GM21529 (cell line): ENCODE measurements at regions not wholly inside any gene's neighbourhood (a gene's known extent, or its start where the extent isn't known, plus 50 kb on each side); places are given as distances from the start of the nearest gene placed in this dataset.

Experiments
- ATAC-seq: cut with Tn5 transposase; IDR thresholded peaks from one replicate; pipeline ENCODE4 v1.9.1; 2021; ENCODE audit not compliant: unreplicated experiment

DNA sequence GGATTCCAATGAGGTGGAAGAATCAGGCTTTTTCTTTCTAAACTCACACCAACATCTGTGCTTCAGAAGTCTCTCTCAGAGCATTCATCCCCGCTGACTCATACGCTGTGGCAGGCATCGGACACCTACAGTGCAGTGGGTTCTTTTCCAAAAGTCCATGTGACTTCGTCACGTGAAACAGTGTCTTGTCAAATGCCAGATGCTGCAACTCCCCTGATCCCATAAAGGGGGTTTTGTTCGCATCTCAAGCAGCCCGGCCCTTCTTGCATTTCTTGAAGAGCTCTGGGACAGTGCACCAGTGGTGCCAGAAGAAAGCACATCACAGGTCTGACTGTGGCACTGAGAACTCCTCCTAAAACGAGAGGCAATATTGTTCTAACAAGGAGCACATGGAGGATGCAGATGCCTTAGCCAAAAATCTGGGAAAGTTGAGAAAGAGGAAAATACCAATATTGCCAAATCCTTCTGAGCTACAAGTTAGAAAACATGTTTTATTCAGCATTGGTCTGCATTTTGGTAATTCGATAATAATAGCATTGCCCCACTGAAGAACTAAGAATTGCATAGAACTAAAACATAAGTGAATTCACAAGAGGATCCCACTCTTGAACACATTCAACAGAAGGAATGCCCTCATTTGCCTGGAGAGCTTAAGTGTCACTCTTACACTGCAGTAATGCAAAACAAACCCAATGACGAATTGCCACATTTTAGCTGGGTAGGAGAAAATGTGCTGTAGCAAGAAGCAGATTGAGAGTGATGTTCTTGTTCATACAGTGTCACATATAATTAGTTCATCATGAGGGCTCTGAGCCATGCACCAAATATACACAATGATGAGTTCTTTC is 204.4 kb downstream of the CXCL12 start:
- ATAC-seq, result no peak

DNA sequence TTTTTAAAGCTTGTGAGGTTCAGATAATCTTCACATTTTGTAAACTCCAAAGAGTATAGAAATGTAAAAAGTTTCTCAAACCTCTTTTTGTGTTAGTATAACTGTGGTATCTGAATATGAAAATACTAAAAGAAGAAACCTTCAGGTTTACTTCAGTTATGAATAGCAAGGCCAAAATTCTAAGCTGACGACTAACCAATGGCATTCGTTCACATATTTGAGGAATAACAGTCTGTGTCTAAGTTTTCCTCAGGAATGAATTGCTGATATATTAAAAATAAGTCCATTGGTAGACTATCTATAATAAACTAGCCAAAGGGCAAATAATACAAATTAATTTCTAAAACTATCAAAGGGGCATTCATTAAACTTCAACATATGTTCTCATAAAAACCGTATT is 206.0 kb downstream of the CXCL12 start:
- ATAC-seq, result no peak

DNA sequence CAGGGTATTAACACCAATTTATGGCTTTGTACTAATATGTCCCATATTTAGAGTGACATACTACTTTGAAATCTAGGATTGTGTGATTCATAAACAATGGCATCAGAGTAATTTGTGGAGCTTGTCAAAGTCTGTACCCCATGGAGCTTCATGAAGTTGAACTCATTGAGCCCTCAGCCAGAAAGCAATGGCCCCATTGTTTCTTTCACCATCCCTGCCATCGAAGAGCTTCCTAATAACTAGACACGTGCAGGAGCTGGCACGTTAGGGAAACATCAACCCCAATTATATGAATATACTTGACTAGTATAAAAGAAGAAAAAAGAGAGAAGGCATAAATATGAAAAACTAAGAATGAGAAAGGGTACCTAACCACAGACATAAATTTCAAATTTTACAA is 206.6 kb downstream of the CXCL12 start:
- ATAC-seq, result no peak

DNA sequence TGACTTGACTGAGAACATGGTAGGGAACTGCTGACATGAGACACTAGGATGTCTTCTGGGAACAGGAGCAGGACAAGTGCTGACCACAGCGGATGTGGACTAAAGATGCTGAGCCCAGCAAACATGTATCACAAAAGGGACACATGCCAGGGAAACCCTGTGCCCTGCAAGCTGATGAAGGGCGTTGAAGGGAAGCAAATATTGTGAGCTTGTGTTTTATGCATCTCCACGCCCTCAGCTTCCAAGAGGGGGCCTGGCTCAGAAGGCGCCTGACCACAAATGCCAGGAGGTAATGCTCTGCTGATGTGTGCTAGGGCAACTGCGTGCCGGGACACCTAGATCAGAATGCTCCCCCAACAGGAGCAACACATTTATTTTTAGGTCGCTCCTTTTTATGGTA is 207.3 kb downstream of the CXCL12 start:
- no peak for ATAC-seq

DNA sequence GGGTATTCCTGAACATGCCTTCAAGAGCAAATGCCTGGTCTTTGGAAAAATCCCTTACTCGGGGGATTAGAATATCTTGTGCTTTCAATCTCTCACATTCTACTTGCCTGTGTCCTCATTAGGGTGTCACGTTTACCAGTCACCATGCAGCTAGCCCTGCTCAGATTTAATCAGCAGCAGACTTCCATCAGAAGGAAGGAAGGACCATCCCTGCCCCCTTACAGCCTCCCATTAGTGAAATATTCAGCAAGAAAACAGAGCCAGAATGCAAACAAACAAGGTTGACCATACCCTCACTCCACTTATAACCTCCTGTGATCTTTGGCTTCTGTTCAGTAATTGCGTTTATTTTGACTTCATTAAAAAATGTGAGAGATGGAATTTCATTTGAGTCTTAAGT is 208.6 kb downstream of the CXCL12 start:
- ATAC-seq, result no peak

DNA sequence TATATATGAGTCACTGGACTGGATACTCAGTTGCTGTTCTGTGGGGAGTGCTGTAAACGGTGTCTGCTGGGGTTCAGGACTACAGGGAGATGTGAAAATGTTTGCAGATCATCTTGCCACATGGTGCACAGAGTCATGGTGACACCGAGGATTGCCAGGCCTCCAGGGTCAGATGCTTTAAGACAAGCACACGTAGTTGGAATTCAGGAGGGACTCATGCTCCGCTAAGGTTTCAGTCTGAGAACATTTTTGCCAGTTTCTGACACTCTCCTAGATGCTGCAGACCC is 211.3 kb downstream of the CXCL12 start:
- ATAC-seq, result no peak

DNA sequence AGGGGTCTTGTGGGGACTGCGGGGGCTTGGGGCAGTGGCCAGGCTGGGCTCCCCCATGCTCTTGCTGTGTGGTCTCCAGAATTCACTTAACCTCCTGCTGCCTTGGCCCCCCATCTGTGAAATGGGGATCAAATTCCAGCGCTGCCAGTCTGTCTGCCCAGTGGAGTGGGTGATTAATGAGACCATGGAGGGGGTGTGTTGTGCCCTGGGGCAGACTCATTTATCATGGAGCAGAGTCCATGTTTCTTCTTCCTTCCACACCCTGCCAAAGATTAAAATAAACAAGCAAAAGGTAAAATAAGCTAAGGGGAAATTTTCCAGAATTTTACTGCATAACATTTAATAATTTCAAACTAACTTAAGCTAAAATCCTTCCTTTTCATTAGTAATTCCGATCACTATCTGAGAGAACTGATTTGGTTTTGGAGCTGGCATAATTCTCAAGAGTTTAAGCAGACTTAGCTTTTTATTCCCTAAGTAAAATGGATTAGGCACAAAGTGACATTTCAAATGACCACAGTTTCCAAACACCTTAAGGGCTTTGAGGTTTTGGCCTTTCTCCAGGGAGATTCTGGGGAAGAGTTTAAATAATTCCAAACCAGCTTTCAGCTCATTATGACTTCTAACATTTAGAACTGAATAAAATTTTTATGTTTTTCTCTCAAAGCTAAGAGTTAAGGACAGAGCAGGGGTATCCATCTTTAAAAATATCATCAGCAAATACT is 211.9 kb downstream of the CXCL12 start:
- no peak for ATAC-seq

DNA sequence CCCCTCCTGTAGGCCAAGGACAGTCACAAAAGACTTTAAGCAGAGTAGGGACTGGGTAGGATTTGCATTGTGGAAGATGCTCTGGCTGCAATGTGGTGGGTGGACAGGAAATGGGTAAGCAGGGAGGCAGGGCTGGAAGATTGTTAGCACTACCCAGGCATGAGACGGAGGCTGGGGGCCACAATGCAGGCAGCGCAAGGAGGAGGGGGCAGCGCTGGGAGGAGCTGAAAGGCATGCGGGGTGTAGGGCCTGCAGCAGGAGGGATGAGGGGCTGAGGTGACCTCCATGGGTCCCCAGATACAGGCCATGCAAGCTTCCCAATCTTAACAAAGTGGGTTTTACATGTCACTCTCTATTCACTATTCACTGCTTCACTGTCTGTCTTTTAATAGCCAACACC is 213.1 kb downstream of the CXCL12 start:
- no peak for ATAC-seq

DNA sequence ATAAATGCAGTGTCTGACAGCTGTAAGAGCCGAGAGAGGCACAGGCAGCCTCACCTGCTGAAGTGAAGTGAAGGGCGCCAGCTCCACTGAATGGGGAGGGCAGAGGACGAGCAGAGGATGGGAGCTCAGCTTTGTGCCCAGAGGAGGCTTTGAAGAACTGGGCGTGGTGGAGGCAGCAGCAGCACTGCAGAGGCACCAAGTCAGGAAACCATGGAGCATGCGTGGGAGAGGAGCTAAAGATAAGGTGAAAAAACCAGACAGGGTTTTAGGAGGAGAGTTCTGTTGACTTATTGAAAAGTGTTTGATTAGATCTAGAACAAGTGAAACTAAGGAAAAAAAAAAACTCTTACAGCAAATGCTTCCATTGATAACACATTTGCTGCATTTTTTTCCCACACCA is 216.4 kb downstream of the CXCL12 start:
- ATAC-seq, result no peak

DNA sequence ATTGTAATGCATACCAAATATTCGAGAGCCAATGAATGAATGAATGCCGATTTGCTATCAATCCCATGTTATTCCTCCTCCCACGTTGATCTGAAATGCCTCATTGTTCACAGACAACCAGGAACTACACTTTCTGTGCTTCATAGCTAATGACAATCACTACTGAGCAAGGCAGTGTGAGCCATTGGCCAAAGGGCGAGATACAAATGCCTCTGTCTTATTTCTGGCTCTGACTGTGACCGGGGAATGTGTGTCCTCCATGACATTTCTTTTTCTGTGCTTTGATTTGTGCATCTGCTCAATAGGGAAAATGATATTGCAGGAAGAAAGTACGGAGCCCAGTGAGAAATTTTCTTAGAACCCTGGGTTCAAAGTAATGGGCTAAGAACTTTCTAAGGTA is 217.1 kb downstream of the CXCL12 start:
- ATAC-seq, result no peak

DNA sequence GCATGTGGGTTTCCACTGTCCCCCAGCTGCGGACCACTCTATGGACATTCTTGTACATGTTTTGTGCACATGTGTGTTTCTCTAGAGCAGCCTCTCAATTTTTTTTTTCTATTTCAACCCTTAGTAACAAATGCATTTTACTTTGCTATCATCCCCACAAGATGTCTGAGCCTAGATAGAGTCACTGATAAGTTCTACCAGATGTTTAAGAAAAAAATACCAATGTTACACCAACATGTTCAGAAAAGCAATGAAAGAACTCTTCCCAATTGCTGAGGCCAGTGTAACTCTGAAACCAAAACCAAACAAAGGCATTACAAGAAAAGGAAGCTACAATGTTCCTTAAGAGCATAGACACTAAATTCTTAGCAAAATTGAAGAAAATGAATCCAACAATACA is 218.5 kb downstream of the CXCL12 start:
- no peak for ATAC-seq

DNA sequence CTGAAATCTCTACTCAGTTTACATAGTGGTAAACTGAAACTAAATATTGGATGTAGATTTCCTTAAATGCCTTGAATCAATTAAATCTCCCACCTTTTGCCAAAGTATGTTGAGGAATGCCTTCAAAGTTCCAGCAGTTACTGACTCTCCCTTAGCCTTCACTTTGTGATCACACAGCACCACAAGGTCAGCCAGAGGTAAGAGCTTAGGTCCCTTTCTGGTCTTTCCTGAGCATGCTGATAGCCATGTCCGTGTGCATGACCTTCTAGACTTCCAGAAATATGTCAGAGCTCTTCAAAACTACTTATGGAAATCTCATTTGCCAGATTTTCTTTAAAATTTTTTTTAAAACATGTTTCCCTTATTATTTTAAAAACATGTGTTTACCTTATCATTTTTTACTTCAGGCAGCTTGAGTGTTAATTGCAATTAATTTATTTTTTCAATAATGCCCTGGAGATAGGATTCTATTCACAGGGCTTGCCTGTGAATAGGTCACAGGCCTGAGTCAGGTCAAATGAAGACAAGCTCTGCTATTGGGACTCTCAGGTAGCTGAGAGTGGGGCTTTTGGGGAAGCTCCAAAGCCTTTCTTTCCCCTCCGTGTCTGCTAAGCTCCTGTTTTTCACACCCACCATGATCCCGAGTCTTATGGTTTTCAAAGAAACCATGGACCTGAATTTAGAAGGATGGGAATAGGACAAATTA is 220.5 kb downstream of the CXCL12 start:
- no peak for ATAC-seq

DNA sequence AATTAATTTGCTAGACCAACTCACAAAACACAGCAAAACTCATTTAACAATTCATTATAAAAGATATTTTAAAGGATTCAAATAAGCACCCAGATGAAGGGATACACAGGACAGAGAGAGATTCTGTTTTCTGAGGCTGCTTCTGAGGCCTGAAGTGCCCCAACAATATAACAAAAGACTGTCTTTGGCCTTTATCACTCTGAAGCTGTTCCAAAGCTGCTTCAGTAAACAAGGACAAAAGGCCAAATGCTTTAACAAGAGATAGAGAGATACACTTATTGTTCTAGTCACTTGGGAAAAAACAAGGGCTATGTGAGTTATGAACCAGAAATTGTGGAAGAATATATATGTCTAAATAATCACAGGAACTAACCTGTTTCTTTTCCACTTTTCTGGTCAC is 223.7 kb downstream of the CXCL12 start:
- ATAC-seq, result no peak

DNA sequence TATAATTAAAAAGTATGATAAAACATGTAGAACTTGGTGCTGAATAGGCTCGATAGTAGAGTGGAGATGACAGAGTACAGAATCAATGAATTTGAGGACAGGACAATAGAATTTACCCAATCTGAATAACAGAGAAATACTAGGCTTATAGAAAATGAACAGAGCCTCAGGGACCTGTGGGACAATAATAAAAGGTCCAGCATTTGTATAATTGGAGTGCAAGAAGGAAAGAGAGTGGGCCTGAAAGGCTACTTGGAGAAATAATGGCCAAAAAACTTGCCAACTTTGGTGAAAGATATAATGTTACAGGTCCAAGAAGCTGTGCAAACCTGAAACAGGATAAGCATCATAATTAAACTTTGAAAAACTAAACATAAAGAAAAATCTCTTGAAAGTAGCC is 227.3 kb downstream of the CXCL12 start:
- ATAC-seq, result no peak

DNA sequence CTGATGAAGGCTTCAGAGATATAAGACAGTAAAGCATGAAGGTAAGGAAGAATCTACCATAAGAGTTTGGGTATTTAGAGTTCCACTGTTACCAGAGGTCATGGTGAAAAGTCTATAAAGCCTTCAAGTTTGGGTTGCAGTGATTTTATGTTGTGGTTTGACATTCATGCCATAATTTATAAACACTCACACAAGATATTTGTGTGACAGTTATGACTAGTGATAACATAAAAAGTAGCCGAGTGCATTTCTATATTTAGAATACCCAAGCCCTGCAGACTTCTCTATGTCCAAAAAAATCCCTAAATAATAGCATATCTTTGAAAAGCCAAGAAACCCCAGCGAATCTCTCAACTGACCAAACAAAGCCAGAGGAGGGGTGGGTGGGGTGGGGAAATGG is 229.9 kb downstream of the CXCL12 start:
- ATAC-seq, result no peak

DNA sequence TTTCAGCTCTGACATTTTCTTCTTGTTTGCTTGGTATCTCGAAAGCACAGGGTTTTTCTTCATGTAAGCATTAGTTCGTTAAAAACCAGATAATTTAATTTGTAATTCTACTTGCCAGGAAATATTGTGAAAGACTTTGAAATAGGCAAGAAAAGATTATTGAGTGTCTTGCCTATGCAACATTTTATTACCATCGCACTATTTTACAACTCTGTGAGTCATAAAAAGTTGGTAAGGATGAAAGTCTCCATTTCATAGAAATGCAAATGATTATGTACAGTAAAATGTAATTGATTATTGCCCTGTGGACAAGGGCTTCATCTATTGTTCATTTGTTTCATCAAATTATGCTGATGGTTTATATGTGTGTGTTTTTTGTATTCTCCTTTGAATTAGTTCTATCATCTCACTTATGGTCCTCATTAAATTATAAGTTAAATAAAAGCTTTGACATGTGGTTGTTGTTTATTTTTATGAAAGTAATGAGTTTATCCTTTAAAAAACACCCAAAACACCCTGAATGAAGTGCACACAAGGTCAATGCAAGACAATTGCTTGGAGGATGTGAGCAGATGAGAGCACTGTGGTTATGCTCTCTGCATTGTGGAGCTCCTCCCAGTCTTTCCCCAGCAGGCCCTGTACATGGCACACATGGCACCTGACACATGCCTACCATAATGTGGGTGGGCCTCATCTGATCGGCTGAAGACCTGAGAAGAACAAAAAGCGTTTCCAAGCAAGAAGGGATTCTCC is 230.8 kb downstream of the CXCL12 start:
- ATAC-seq, result no peak

DNA sequence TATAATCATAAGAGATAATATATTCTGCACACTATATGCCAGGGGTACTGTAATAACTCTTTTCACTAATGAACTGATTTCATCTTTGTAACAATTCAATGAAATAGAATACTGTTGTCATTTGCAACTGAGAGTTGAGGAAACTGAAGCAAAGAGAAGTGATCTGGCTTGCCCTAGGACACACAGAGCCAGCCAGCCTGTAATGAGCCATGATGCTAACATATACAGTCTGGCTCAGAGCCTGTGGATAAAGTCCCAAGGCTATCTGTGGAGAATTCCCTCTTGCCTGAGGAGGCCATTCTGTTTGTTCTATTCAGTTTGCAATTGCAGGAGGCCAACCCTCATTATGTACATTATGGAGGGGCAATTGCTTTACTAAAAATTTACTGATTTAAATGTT is 241.3 kb downstream of the CXCL12 start:
- ATAC-seq, result no peak

DNA sequence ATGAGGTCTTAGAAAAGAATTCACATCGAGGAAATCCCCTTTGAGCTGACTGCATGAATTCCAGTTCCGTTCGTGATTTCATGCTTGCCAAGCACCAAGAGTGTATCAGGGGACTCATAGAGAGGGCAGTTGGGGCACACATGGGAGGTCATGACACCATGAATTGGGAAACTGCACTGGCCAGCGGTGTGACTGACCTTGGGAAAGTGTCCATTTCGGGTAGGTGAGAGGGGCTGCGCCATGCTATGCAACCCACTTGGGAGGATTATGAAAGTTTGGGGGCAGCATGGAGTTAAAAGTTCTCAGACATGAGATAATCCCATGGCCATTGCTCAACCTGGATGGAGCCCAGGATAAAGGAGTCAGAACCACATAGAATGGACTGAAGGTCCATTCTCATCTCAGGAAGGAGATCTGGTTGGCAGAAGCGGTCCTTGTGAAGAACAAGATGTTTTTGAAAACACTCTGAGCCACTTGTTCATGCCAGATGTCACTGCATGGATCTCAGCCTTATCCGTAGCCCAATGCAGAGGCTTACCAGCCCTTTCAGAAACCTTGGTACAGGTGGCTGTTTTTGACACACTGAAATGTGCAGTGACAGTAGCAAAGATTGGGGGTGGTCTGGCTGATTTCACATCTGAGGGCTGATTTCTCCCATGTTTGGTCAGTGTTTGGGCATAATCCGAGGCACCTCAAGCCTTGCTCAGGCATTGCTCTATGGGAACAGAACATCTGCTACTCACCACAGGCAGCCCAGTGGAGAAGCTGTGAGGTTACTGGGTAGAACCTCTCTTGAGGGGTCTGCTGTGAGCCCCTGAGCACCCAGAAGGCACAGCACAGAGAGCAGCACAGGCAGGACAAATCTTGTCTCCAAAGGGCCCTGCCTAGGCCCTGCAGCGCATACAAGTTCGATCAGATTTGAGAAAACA is 252.3 kb downstream of the CXCL12 start:
- no peak for ATAC-seq

DNA sequence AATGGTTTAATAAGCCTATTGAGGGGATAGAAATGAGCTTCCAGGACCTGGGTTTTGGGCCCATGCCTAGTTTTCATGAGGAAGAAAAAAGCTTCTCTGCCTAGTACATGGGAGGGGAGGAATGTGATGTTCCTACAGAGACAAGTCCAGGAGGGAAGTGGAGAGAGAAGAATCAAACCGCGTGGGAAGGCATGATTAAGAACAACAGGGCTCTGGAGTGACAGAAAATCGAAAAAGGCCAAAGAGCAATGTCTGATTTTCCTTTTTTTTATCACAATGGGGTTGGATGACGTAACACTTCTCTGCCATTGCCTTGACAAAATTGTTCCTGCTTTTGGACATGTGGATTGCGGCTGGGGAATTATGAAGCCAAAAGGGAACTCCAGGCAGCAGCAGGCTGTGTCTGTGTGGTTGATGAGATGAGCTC is 258.6 kb downstream of the CXCL12 start:
- no peak for ATAC-seq

DNA sequence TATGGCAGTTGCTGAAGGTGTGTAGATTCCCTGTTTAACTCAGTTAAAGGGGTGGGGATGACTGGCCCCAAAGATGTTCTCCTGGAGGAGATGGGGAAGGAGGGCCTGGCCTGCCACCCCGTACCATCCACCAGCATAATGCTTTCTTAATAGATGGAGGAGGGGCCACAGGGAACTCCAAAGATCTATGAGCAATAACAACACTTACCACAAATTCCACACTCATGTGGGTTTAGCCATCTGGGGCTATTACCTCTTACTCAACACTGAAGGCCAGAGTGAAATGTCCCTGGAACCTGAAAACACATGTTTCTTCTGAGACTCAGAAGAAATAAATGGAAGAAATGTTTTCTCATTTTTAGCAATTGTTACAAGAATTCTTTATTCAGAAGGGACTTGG is 259.0 kb downstream of the CXCL12 start:
- ATAC-seq, result no peak
